ENCODE measurements at regions not wholly inside any gene's neighbourhood (a gene's known extent, or its start where the extent isn't known, plus 50 kb on each side); places are given as distances from the start of the nearest gene placed in this dataset.

- DNase-seq: no peak
Observed at GRCh38 chr1:224850446-224850845, 79.0 kb upstream of the DNAH14 start.

- peak; percentile 27 for DNase-seq
Observed at GRCh38 chr1:224851210-224851847, 78.1 kb upstream of the DNAH14 start.

GRCh38 chr1:224851848-224852261 lies 77.6 kb upstream of the DNAH14 start:
- DNase-seq: no peak

DNA sequence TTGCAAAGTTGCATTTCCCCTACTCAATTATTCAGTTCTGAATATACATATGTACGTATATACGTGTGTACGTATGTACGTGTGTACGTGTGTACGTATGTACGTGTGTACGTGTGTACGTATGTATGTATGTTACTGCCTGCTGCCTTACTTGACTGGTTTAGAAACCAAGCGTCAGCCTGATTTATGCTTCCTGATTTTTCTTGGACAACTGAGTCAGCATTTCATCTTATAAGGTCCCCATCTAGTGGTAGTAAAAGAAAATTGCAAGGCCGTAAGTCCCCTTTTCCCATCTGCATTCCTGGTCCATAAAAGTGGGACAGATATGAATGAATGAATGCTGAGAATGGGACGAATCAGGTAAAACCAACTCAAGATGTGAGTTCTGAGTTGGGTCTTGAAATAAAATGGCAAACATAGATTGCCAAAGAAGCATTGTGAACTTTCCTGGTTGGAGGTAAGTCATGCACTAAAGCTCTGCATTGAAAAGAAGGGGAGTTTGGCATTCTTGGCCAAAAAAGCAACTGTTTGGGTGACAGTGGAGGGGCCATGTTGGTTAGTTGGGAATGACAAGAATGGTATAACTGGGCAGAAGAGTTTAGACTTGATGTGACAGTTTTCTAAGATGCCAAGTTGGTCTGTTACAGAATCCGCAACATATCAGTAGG lies 76.4 kb upstream of the DNAH14 start:
- DNase-seq: no peak

DNA sequence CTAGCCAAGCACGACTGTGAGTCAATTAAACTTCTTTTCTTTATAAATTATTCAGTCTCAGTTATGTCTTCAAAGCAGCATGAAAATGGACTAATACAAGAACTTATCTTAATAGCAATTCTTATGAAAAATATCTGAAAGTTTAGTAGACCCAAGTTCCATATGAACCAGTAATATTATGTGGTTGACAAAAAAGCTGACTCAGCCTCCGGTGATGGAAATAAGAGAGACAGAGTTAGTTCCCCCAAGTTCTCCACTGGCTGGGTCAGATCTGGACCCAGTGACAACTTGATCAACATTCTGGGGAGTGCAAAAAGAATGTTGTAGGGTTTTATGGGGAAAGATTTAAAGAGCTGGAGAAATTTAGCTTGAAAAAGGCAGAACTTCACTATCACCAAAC lies 72.5 kb upstream of the DNAH14 start:
- no peak for DNase-seq

- no peak for DNase-seq
Observed at GRCh38 chr1:224859651-224860050, 69.8 kb upstream of the DNAH14 start.

DNA sequence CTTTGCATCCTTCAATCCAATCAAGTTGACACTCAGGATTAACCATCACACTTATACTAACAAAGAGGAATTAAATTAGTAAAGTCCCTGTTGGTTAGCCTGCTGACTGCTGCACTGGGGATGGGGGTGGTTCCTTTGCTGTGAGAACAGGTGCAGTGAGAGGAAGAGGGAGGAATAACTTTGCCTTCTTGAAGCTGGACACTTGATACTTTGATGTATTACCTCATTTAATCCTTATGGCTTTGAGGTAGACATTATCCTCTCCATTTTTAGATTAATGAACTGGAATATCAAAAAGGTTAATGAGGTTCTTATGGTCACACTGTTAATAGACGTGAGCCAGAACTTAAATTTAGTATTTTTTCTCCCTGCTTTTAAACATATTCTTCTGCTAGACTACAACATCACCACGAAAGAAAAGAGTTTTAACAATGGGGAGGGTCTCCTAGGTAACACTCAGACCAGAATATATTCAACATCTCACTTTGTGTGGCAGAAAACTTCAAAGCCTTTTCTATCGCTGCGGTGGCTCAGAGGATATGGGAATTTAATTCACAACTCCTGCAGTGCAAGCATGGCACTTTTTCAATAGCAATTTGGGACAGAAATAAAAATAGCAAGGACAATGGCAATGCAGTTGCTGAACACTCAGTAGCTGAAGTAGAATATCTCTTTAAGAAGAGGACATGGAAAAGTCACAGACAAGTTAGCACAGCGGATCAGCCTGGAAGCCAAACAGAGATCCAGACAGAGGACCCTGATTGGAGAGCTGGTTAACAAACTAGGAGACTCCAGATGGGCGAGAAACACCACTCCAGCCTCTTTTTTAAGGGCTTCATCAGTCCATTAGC lies 68.8 kb upstream of the DNAH14 start:
- no peak for DNase-seq

- DNase-seq: no peak
Observed at GRCh38 chr1:224861339-224861716, 68.1 kb upstream of the DNAH14 start.

GRCh38 chr1:224863486-224863885 lies 66.0 kb upstream of the DNAH14 start:
- DNase-seq: no peak

DNA sequence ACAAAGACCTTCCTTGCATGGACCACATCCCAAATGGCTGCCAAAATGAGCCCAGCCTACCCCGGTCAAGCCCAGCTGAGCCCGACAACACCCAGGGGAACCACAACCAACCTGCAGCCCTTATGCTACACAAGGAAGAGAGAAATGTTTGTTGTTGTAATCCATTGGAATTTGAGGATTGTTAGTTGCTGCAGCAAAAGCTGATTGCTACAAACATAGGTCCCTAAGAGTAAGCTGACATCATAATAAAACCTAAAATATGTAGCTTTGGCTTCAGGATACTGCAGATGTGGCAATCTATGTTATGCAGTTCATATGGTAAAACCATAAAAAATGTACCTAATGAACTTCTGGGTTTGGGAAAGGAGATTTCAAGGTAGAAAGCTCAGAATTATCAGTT lies 65.5 kb upstream of the DNAH14 start:
- no peak for DNase-seq

- no peak for DNase-seq
Observed at GRCh38 chr1:224865510-224865909, 64.0 kb upstream of the DNAH14 start.

DNA sequence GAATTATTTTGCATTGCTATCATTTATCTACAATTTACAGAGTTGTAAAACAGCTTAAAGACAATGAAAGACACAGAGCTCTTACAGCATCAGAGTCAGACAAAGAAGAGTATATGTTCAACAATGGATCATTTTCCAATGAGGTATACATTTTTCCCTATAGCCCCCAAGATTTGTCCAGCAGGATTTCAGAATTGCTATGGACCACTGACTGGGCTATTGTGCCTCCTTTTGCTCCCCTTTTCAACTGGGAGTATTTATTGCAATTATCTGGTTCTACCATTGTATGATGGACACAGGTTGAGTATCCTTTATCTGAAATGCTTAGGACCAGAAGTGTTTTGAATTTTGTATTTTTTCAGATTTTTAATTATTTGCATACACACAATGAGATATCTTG lies 62.5 kb upstream of the DNAH14 start:
- no peak for DNase-seq

GRCh38 chr1:224867715-224868114 lies 61.8 kb upstream of the DNAH14 start:
- no peak for DNase-seq

- no peak for DNase-seq
Observed at GRCh38 chr1:224872832-224873433, 56.5 kb upstream of the DNAH14 start.

- no peak for DNase-seq
Observed at GRCh38 chr1:224873434-224874369, 55.8 kb upstream of the DNAH14 start.

DNA sequence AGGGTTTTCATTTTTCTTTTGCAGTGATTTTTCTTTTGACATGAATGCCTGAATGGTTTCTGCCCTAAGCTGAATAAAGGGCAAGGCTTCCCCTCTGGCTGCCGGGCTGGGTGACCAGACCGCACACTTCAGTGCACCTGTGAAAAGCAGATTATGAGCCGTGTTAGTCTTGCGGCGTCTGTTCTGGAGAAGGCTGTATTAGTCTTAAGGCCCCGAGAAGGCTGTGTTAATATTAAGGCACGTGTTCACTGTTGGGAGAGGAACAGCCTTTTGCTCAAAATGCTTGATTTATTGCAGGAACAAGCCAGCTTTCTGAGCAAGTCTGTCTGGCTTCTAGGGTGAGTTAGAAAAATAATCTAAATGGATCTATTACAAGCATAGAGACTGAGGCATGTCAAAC lies 54.7 kb upstream of the DNAH14 start:
- DNase-seq: no peak

GRCh38 chr1:224879162-224879803 lies 50.2 kb upstream of the DNAH14 start:
- no peak for DNase-seq

Data from activated gamma-delta T cell treated with Interleukin-2 at 50 U/mL for 16 hours (primary cell).